OCI-M2 (cell line): ENCODE measurements at regions not wholly inside any gene's neighbourhood (a gene's known extent, or its start where the extent isn't known, plus 50 kb on each side); places are given as distances from the start of the nearest gene placed in this dataset.
"Not testable (repeated sequence)": the region's sequence is repeated elsewhere in the genome, so short reads cannot be mapped to it uniquely, and the experiment has no call there.

ENCODE experiments used
- DNase-seq: peaks from one replicate; lab custom pipeline; 2025; ENCODE audit not compliant: unreplicated experiment; lab: John Stamatoyannopoulos, UW

DNA sequence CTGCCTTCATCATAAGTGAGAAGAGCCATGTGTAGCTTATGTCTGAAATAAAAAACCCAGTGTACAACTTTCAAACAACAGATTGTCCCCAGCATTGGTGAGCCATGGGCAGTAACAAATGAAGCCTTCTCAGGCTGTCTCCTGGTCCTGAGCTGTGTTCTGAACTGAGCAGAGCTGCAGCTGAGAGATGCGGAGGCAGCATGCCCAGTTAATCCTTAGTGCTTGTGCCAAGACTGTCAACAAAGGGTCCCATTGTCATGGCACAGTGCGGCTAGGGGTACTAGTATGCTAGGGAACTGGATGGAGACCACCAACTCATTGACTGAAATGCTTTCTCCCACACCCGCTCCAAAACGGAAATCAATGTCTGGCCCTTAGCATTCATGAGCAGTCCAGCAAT, 154.3 kb downstream of the RMST start:
- DNase-seq = no peak

DNA sequence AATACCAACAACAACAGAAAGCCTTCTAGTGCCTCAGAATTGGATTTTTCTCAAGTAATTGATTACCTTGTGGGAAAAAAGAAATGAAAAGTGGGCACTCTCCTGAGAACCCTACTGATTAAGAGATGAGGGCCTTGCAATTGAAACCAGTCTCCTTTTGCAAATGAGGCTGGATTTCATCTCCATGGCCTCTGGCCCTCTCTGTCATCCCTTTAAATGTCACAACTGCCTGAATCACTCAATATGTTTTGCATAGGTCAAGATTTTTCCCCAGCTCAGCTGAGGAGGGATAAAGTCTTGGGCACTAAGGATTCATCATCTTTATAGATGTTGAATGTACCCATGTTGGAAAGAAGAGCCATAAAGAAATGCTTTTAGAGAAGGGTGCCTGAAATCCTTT, 166.4 kb downstream of the RMST start:
- DNase-seq = no peak

- no peak for DNase-seq
Observed at GRCh38 chr12:97629382-97629781, 166.8 kb downstream of the RMST start.

- no peak for DNase-seq
Observed at GRCh38 chr12:97630356-97630755, 167.8 kb downstream of the RMST start.

- no peak for DNase-seq
Observed at GRCh38 chr12:97630875-97631274, 168.3 kb downstream of the RMST start.

DNA sequence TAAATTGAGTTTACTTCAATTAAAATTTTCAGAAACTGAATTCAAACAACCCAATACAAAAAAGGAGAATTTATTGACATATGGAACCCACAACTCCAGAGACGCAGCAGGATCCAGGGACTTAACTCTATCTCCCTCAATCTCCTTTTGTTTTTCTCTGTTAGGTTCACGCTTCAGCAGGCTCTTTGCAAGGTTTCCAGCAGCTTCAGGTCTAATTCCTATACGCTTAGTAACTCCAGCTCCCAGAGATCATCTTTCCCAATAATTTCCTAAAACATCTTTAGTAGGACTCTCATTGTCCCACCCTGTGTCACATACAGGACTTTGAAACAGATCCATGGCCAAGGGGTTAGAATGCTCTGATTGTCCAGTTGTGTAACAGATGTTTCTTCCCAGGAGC, 175.2 kb downstream of the RMST start:
- DNase-seq = no peak

DNA sequence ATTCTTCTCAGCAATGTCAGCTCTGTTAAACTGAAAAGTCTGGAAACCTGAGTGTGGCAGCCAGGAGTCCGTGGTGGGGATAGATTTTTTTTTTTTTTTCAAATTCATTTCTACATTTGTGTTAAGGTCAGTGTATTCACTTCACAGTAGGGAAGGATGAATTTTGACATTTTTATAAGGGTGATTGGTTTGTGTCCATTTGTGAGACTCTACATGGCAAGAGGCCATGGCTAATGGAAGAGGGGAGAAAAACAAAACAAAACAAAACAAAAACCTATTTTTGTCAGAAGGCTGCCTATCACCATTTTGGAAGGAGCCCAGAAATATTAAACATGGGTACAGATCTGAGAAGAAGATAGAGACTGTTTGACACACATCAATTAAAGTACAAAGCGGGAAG, 176.1 kb downstream of the RMST start:
- no peak for DNase-seq

DNA sequence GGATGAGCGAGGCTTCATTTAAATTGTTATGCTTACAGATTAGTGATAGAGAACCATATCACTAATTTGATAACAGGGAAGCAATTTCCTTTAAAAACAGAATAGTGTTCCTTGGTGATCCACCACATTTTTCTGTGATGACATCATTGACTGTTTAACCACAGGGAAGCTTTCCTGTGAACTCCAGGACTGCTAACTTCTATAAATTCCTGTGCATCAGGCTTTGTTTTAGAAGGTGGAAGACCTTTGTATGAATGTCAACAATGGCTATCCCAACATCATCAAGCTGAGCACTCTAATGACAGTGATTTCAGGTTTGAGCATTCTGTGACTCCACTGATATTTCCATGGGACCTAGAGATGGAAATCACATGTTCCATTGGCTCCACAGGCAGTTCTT, 177.1 kb downstream of the RMST start:
- DNase-seq = no peak

- DNase-seq = no peak
Observed at GRCh38 chr12:97640826-97641225, 178.2 kb downstream of the RMST start.

GRCh38 chr12:97642911-97643310, 180.3 kb downstream of the RMST start:
- DNase-seq = no peak

GRCh38 chr12:97643924-97644323, 181.3 kb downstream of the RMST start:
- no peak for DNase-seq

DNA sequence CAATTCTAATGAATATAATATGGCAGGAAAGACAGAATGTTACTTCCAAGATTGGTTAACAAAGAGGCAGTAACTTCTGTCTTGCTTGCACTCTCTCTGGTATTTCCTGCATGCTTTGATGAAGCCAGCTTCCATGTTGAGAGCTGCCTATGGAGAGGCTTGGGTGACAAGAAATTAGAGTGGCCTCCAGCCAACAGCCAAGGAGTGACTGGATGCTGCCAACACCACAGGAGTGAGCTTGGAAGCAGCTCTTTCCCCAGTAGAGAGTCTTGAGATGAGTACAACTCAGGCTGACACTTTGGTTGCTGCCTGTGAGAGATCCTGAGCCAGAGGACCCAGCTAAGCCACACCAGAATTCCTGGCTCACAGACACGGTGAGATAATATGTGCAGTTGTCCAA, 183.1 kb downstream of the RMST start:
- DNase-seq = no peak

- no peak for DNase-seq
Observed at GRCh38 chr12:97647142-97647541, 184.5 kb downstream of the RMST start.

GRCh38 chr12:97650242-97650641, 187.6 kb downstream of the RMST start:
- no peak for DNase-seq

DNA sequence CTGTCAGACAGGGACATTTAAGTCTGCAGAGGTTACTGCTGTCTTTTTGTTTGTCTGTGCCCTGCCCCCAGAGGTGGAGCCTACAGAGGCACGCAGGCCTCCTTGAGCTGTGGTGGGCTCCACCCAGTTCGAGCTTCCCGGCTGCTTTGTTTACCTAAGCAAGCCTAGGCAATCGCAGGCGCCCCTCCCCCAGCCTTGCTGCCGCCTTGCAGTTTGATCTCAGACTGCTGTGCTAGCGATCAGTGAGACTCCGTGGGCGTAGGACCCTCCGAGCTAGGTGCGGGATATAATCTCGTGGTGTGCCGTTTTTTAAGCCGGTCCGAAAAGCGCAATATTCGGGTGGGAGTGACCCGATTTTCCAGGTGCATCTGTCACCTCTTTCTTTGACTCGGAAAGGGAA, 193.9 kb downstream of the RMST start:
- not testable (repeated sequence) for DNase-seq

DNA sequence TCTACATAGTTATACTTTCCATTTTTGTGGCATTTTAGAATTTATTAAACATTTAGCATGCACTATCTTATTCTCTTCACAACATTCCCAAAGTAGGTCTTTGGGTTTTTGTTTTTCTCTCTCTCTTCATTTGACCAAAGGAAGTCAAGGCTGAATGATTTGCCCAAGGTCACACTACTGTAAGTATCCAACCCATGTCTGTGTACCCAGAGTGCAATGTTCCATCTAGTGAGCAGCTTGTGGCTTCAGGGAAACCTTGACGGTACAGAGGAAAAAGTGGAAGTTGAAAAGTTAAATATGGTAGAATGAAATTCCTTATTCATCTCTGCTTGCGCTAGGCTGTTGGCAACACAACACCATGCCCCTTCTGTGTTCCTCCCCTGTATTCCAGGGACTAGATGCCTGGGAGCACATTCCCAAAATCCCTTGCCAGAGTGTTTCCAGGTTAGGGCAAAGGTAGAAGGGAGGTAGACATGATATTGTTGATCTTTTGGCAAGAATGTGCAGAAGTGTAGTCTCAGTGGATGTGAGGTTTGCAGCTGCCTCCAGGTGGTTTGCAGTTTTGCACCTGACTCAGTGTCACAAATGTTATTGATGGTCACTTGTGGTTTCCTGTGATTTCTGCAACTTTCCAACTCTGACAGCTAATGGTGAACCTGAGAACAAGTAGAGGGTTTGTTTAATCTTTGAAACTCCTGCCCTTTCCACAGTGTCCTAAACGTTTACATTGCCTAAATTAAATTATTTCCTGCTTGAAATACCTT, 196.7 kb downstream of the RMST start:
- DNase-seq = no peak

- DNase-seq = no peak
Observed at GRCh38 chr12:97666263-97666662, 203.7 kb downstream of the RMST start.

- no peak for DNase-seq
Observed at GRCh38 chr12:97672870-97673269, 210.3 kb downstream of the RMST start.

DNA sequence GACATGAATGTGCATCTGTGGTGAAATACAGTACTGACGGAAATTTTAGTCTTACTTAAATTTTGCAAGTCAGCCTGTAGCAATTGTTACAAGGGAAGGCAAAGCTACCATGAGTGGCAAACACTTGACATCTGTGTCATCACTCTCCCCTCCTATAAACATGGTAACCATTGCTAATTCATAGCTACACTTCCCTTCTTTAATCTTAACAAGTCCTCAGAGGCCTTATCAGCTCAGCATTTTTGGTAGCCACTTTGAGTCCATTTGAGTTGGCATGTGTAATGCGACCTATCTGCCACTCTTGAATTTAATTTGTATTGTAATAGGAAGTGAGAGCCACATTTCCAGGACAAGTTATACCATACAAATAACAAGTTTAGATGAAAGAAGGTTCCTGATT, 218.1 kb downstream of the RMST start:
- DNase-seq = no peak

GRCh38 chr12:97681612-97682504, 219.3 kb downstream of the RMST start:
- no peak for DNase-seq

- no peak for DNase-seq
Observed at GRCh38 chr12:97685360-97685759, 222.8 kb downstream of the RMST start.

DNA sequence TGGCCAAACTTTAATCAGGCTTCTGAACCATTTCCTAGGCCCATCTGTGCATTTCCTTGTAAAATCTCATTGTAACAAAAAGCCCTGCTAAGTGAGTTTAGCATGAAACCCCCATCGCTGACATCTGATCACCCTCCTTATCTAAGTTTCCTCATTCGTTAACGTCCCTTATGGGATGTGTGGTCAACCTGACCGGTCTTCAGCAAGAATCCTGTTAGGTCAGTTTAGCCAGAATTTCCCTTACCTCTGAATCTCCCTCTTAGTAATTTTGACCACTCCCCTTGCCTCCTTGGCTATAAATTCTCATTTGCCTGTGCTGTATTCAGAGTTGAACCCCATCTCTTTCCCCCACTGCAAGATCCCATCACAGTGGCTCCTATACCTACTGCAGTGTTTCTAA, 239.3 kb downstream of the RMST start:
- DNase-seq = no peak
